Activated CD4-positive, alpha-beta T cell treated with anti-CD3 and anti-CD28 coated beads, Interleukin-2, amount 50 U/mL, for 24 hours (primary cell): ENCODE measurements at regions not wholly inside any gene's neighbourhood (a gene's known extent, or its start where the extent isn't known, plus 50 kb on each side); places are given as distances from the start of the nearest gene placed in this dataset.
"Not testable (repeated sequence)": the region's sequence is repeated elsewhere in the genome, so short reads cannot be mapped to it uniquely, and the experiment has no call there.

Experiments used
- DNase-seq, 2 donors: peaks; one replicate each; pipeline ENCODE4 v3.0.0-alpha.2; 2020; ENCODE audit warnings: low read depth in 1 of 2, low spot score in 1 of 2

- no peak for DNase-seq
Measured at GRCh38 chr5:120140501-120140900, 323.6 kb upstream of the PRR16 start.

GRCh38 chr5:120141076-120141475, 323.0 kb upstream of the PRR16 start:
- DNase-seq, result no peak

GRCh38 chr5:120146787-120147186, 317.3 kb upstream of the PRR16 start:
- DNase-seq, result no peak

- DNase-seq, result not testable (repeated sequence)
Measured at GRCh38 chr5:120147911-120148310, 316.2 kb upstream of the PRR16 start.

- no peak for DNase-seq
Measured at GRCh38 chr5:120150770-120151169, 313.3 kb upstream of the PRR16 start.

GRCh38 chr5:120151181-120151580, 312.9 kb upstream of the PRR16 start:
- DNase-seq, result no peak

- DNase-seq, result no peak
Measured at GRCh38 chr5:120151825-120152224, 312.3 kb upstream of the PRR16 start.

GRCh38 chr5:120152472-120152871, 311.6 kb upstream of the PRR16 start:
- DNase-seq, result no peak

- DNase-seq, result no peak
Measured at GRCh38 chr5:120152931-120153330, 311.2 kb upstream of the PRR16 start.

GRCh38 chr5:120153551-120153950, 310.5 kb upstream of the PRR16 start:
- DNase-seq, result no peak

- DNase-seq, result no peak
Measured at GRCh38 chr5:120155873-120156272, 308.2 kb upstream of the PRR16 start.

- no peak for DNase-seq
Measured at GRCh38 chr5:120158211-120158610, 305.9 kb upstream of the PRR16 start.

GRCh38 chr5:120159155-120159554, 304.9 kb upstream of the PRR16 start:
- no peak for DNase-seq

GRCh38 chr5:120160124-120160895, 303.8 kb upstream of the PRR16 start:
- DNase-seq, result no peak

- no peak for DNase-seq
Measured at GRCh38 chr5:120162321-120162720, 301.8 kb upstream of the PRR16 start.

- DNase-seq, result no peak
Measured at GRCh38 chr5:120164037-120164436, 300.1 kb upstream of the PRR16 start.

GRCh38 chr5:120164986-120165385, 299.1 kb upstream of the PRR16 start:
- DNase-seq, result no peak

GRCh38 chr5:120173125-120173524, 291.0 kb upstream of the PRR16 start:
- DNase-seq, result no peak

GRCh38 chr5:120174089-120174488, 290.0 kb upstream of the PRR16 start:
- DNase-seq, result no peak

GRCh38 chr5:120181238-120181637, 282.9 kb upstream of the PRR16 start:
- not testable (repeated sequence) for DNase-seq

GRCh38 chr5:120194650-120195049, 269.4 kb upstream of the PRR16 start:
- DNase-seq, result not testable (repeated sequence)

GRCh38 chr5:120199559-120199958, 264.5 kb upstream of the PRR16 start:
- no peak for DNase-seq

- DNase-seq, result no peak
Measured at GRCh38 chr5:120207129-120207528, 257.0 kb upstream of the PRR16 start.
